OCI-LY7 (cell line): ENCODE measurements at regions not wholly inside any gene's neighbourhood (a gene's known extent, or its start where the extent isn't known, plus 50 kb on each side); places are given as distances from the start of the nearest gene placed in this dataset.

ENCODE experiments used
- EZH2phosphoT487 ChIP-seq: fragments of 200-600 bp; sonication (generic); IDR thresholded peaks from 2 replicates; pipeline ENCODE4 v1.6.1; 2018; ENCODE audit warnings: low read depth, borderline replicate concordance, mild to moderate bottlenecking, mixed run types, antibody characterized with exemption, low read length, moderate library complexity, mixed read lengths
- TF ChIP-seq, protein P1 (sequence below): fragments of 200-600 bp; sonication (generic); conservative IDR thresholded peaks from 2 replicates; pipeline ENCODE4 v1.5.1; 2014; ENCODE audit warnings: mild to moderate bottlenecking, antibody characterized with exemption, low read length, moderate library complexity, mixed read lengths

DNA sequence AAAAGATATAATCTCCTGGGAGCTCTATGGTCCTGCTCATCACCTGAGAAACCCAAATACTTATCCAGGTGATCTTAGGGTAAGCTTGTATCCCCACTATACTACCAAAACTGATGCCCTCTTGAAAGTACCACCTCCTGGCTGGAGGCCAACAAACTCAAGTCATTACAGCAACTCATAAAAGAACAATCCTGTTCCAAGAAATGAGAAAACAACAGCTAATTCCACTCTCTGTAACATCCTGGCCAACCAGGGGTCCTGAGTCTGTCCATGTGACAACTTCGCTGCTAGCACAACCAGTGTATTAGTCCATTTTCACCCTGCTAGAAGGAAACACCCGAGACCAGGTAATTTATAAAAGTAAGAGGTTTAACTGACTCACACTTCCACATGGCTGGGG, 190.0 kb upstream of the BMP4 start:
- TF ChIP-seq, protein P1, sequence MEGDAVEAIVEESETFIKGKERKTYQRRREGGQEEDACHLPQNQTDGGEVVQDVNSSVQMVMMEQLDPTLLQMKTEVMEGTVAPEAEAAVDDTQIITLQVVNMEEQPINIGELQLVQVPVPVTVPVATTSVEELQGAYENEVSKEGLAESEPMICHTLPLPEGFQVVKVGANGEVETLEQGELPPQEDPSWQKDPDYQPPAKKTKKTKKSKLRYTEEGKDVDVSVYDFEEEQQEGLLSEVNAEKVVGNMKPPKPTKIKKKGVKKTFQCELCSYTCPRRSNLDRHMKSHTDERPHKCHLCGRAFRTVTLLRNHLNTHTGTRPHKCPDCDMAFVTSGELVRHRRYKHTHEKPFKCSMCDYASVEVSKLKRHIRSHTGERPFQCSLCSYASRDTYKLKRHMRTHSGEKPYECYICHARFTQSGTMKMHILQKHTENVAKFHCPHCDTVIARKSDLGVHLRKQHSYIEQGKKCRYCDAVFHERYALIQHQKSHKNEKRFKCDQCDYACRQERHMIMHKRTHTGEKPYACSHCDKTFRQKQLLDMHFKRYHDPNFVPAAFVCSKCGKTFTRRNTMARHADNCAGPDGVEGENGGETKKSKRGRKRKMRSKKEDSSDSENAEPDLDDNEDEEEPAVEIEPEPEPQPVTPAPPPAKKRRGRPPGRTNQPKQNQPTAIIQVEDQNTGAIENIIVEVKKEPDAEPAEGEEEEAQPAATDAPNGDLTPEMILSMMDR: no peak
- TF ChIP-seq EZH2phosphoT487: no peak
